Neuronal stem cell (in vitro differentiated cells): ENCODE measurements at regions not wholly inside any gene's neighbourhood (a gene's known extent, or its start where the extent isn't known, plus 50 kb on each side); places are given as distances from the start of the nearest gene placed in this dataset.

Experiments
- DNase-seq: peaks from one replicate; pipeline ENCODE4 v3.0.0-alpha.2; 2013; ENCODE audit warnings: low spot score
- H2AFZ ChIP-seq: one replicate; pipeline ENCODE4 v1.6.1; 2013; ENCODE audit warnings: mild to moderate bottlenecking, low read length, inconsistent platforms
- H2AK5ac ChIP-seq: 2 replicates; pipeline ENCODE4 v1.6.1; 2013; ENCODE audit warnings: low read depth, mild to moderate bottlenecking, inconsistent platforms, low read length, moderate library complexity, mixed read lengths
- H2BK120ac ChIP-seq: 2 replicates; pipeline ENCODE4 v1.6.1; 2013; ENCODE audit warnings: low read depth, mild to moderate bottlenecking, inconsistent platforms, low read length, moderate library complexity, mixed read lengths
- H2BK12ac ChIP-seq: one replicate; pipeline ENCODE4 v1.6.1; 2013; ENCODE audit warnings: low read length, inconsistent platforms
- H2BK15ac ChIP-seq: 2 replicates; pipeline ENCODE4 v1.6.1; 2013; ENCODE audit warnings: mild to moderate bottlenecking, low read length, inconsistent platforms, mixed read lengths
- H2BK5ac ChIP-seq: one replicate; pipeline ENCODE4 v1.6.1; 2013; ENCODE audit warnings: inconsistent platforms, mild to moderate bottlenecking, low read length, moderate library complexity
- H3K14ac ChIP-seq: one replicate; pipeline ENCODE4 v1.6.1; 2013; ENCODE audit warnings: low read length, inconsistent platforms
- H3K18ac ChIP-seq: 2 replicates; pipeline ENCODE4 v1.6.1; 2013; ENCODE audit warnings: low read length, inconsistent platforms
- H3K23ac ChIP-seq: 2 replicates; pipeline ENCODE4 v1.6.1; 2013; ENCODE audit warnings: low read depth, mild to moderate bottlenecking, mixed read lengths, low read length, inconsistent platforms; ENCODE audit not compliant: poor library complexity
- H3K27ac ChIP-seq: replicated peaks from 3 replicates; pipeline ENCODE4 v1.5.1; 2013; ENCODE audit warnings: low read length, inconsistent platforms
- H3K27me3 ChIP-seq, 3 experiments: 2 replicates each; pipeline ENCODE4 v1.6.1; 2013; ENCODE audit warnings: low read length in 3 of 3, mild to moderate bottlenecking in 2 of 3, inconsistent platforms in 1 of 3, low read depth in 1 of 3, mixed read lengths in 1 of 3, moderate library complexity in 1 of 3; ENCODE audit not compliant: control insufficient read depth in 3 of 3, insufficient read depth in 3 of 3
- H3K36me3 ChIP-seq, 2 donors: replicated peaks in 1 of 2; 2 replicates each; pipeline ENCODE4 v1.6.1; 2013; ENCODE audit warnings: low read length in 2 of 2; ENCODE audit not compliant: control insufficient read depth in 2 of 2, insufficient read depth in 2 of 2
- H3K4ac ChIP-seq: 2 replicates; pipeline ENCODE4 v1.6.1; 2013; ENCODE audit warnings: inconsistent platforms, mild to moderate bottlenecking, low read length, moderate library complexity
- H3K4me1 ChIP-seq, 2 donors: 1 replicate in 1 of 2; 2 replicates in 1 of 2; pipeline ENCODE4 v1.6.1; 2013; ENCODE audit warnings: low read length in 2 of 2, low read depth in 1 of 2; ENCODE audit not compliant: control insufficient read depth in 2 of 2, insufficient read depth in 1 of 2
- H3K4me2 ChIP-seq: one replicate; pipeline ENCODE4 v1.6.1; 2013; ENCODE audit warnings: mild to moderate bottlenecking, low read length, inconsistent platforms; ENCODE audit not compliant: insufficient read depth, poor library complexity, severe bottlenecking
- H3K4me3 ChIP-seq, 2 donors: 2 replicates each; pipeline ENCODE4 v1.5.1; 2013; ENCODE audit warnings: low read length in 2 of 2, mild to moderate bottlenecking in 2 of 2, inconsistent platforms in 1 of 2, moderate library complexity in 1 of 2
- H3K79me1 ChIP-seq: one replicate; pipeline ENCODE4 v1.6.1; 2013; ENCODE audit warnings: low read depth, mild to moderate bottlenecking, inconsistent platforms, low read length, moderate library complexity
- H3K9ac ChIP-seq: one replicate; pipeline ENCODE4 v1.6.1; 2013; ENCODE audit warnings: mild to moderate bottlenecking, low read depth, low read length, inconsistent platforms; ENCODE audit not compliant: poor library complexity
- H3K9me3 ChIP-seq, 2 donors: replicated peaks in 1 of 2; 2 replicates each; pipeline versions ENCODE3 to v1.6.1; 2013; ENCODE audit warnings: low read length in 2 of 2, mild to moderate bottlenecking in 2 of 2, inconsistent platforms in 1 of 2, low read depth in 1 of 2, mixed read lengths in 1 of 2, moderate library complexity in 1 of 2; ENCODE audit not compliant: control insufficient read depth in 2 of 2, insufficient read depth in 1 of 2
- H4K8ac ChIP-seq: one replicate; pipeline ENCODE4 v1.6.1; 2013; ENCODE audit warnings: low read depth, mild to moderate bottlenecking, inconsistent platforms, low read length, moderate library complexity
- H4K91ac ChIP-seq: one replicate; pipeline ENCODE4 v1.6.1; 2013; ENCODE audit warnings: low read length, low read depth, mild to moderate bottlenecking, inconsistent platforms; ENCODE audit not compliant: poor library complexity
- WGBS, 2 donors: extraction: QIAGEN DNeasy Blood & Tissue Kit; methylation state at CpG; one replicate each; pipeline ENCODE4 v1.1.7; 2013; ENCODE audit warnings: missing lambda C conversion rate in 2 of 2, mixed read lengths in 1 of 2; ENCODE audit not compliant: insufficient read length in 2 of 2, insufficient replicate concordance in 1 of 2; ENCODE audit errors: extremely low coverage in 2 of 2; 5-methylcytosine and 5-hydroxymethylcytosine counted together

- Histone ChIP-seq H2BK15ac (no peak overlapping the region), H3K14ac (no peak overlapping the region), H3K18ac (no peak overlapping the region), H2BK12ac (no peak overlapping the region), H3K9ac (no peak overlapping the region), H2AK5ac (no peak overlapping the region), H2BK5ac (no peak overlapping the region), H4K91ac (no peak overlapping the region), H3K79me1 (no peaks in the 10 kb centered on the region), H3K4me3 (no peak overlapping the region), H3K36me3 (no peaks in the 10 kb centered on the region), H2BK120ac (no peak overlapping the region), H3K27me3 (no peaks in the 10 kb centered on the region), H3K4me1 (peaks cover 2 to 7% of the 10 kb centered on the region in 2 donors), H3K4me2 (no peak overlapping the region), H3K23ac (no peak overlapping the region), H3K27ac (no peak overlapping the region), H3K9me3 (peaks cover 4 to 17% of the 10 kb centered on the region in 2 donors), H4K8ac (no peak overlapping the region), H3K4ac (no peak overlapping the region), H2AFZ (peak overlapping the region; percentile 54)
- no peak for DNase-seq
Observed at GRCh38 chr5:125257997-125258396, 511.6 kb upstream of the ZNF608 start.

GRCh38 chr5:125258615-125259014 is 512.2 kb upstream of the ZNF608 start:
- Histone ChIP-seq H2BK12ac (no peak overlapping the region), H3K4me2 (no peak overlapping the region), H3K79me1 (no peaks in the 10 kb centered on the region), H2AFZ (peak overlapping the region; percentile 54), H3K4me3 (no peak overlapping the region), H3K27ac (no peak overlapping the region), H3K9ac (no peak overlapping the region), H3K4ac (no peak overlapping the region), H3K14ac (no peak overlapping the region), H3K18ac (no peak overlapping the region), H4K91ac (no peak overlapping the region), H3K23ac (no peak overlapping the region), H2AK5ac (no peak overlapping the region), H3K36me3 (no peaks in the 10 kb centered on the region), H3K27me3 (no peaks in the 10 kb centered on the region), H2BK15ac (no peak overlapping the region), H3K4me1 (peaks cover 2 to 7% of the 10 kb centered on the region in 2 donors), H3K9me3 (peaks cover 0 to 11% of the 10 kb centered on the region in 2 donors), H2BK5ac (no peak overlapping the region), H2BK120ac (no peak overlapping the region), H4K8ac (no peak overlapping the region)
- WGBS, 2 donors = no CpG with 5 or more reads among the region's 2 CpGs
- DNase-seq = no peak

- H4K91ac ChIP-seq = no peak overlapping the region
- H3K4me2 ChIP-seq = no peak overlapping the region
- no CpG with 5 or more reads among the region's 2 CpGs for WGBS, 2 donors
- H3K4me1 ChIP-seq = peaks cover 2 to 7% of the 10 kb centered on the region in 2 donors
- H3K9ac ChIP-seq = no peak overlapping the region
- no peaks in the 10 kb centered on the region for H3K79me1 ChIP-seq
- no peak overlapping the region for H2AFZ ChIP-seq
- H2AK5ac ChIP-seq = no peak overlapping the region
- no peaks in the 10 kb centered on the region for H3K36me3 ChIP-seq
- no peak overlapping the region for H3K4me3 ChIP-seq
- no peaks in the 10 kb centered on the region for H3K27me3 ChIP-seq
- H2BK12ac ChIP-seq = no peak overlapping the region
- H4K8ac ChIP-seq = no peak overlapping the region
- H3K9me3 ChIP-seq = no peaks in the 10 kb centered on the region
- no peak overlapping the region for H3K27ac ChIP-seq
- H2BK15ac ChIP-seq = no peak overlapping the region
- no peak overlapping the region for H3K23ac ChIP-seq
- no peak for DNase-seq
- no peak overlapping the region for H2BK120ac ChIP-seq
- no peak overlapping the region for H3K18ac ChIP-seq
- no peak overlapping the region for H2BK5ac ChIP-seq
- H3K14ac ChIP-seq = no peak overlapping the region
- H3K4ac ChIP-seq = no peak overlapping the region
Observed at GRCh38 chr5:125261505-125262250, 515.2 kb upstream of the ZNF608 start.

- no CpG with 5 or more reads among the region's 4 CpGs for WGBS, 2 donors
- Histone ChIP-seq H3K4me2 (no peak overlapping the region), H3K4ac (no peak overlapping the region), H2AFZ (no peak overlapping the region), H3K4me3 (no peak overlapping the region), H3K79me1 (no peaks in the 10 kb centered on the region), H4K8ac (no peak overlapping the region), H3K18ac (no peak overlapping the region), H2BK12ac (no peak overlapping the region), H3K23ac (no peak overlapping the region), H2AK5ac (no peak overlapping the region), H2BK5ac (no peak overlapping the region), H2BK15ac (no peak overlapping the region), H3K4me1 (no peaks in the 10 kb centered on the region), H4K91ac (no peak overlapping the region), H2BK120ac (no peak overlapping the region), H3K14ac (no peak overlapping the region), H3K9ac (no peak overlapping the region), H3K9me3 (no peaks in the 10 kb centered on the region), H3K36me3 (no peaks in the 10 kb centered on the region), H3K27ac (no peak overlapping the region), H3K27me3 (no peaks in the 10 kb centered on the region)
- no peak for DNase-seq
Observed at GRCh38 chr5:125262782-125263181, 516.3 kb upstream of the ZNF608 start.
